OCI-LY7 (cell line): ENCODE measurements at regions not wholly inside any gene's neighbourhood (a gene's known extent, or its start where the extent isn't known, plus 50 kb on each side); places are given as distances from the start of the nearest gene placed in this dataset.

Experiments
- EZH2phosphoT487 ChIP-seq: fragments of 200-600 bp; sonication (generic); IDR thresholded peaks from 2 replicates; pipeline ENCODE4 v1.6.1; 2018; ENCODE audit warnings: low read depth, borderline replicate concordance, mild to moderate bottlenecking, mixed run types, antibody characterized with exemption, low read length, moderate library complexity, mixed read lengths
- TF ChIP-seq, protein P1 (sequence below): fragments of 200-600 bp; sonication (generic); conservative IDR thresholded peaks from 2 replicates; pipeline ENCODE4 v1.5.1; 2014; ENCODE audit warnings: mild to moderate bottlenecking, antibody characterized with exemption, low read length, moderate library complexity, mixed read lengths

DNA sequence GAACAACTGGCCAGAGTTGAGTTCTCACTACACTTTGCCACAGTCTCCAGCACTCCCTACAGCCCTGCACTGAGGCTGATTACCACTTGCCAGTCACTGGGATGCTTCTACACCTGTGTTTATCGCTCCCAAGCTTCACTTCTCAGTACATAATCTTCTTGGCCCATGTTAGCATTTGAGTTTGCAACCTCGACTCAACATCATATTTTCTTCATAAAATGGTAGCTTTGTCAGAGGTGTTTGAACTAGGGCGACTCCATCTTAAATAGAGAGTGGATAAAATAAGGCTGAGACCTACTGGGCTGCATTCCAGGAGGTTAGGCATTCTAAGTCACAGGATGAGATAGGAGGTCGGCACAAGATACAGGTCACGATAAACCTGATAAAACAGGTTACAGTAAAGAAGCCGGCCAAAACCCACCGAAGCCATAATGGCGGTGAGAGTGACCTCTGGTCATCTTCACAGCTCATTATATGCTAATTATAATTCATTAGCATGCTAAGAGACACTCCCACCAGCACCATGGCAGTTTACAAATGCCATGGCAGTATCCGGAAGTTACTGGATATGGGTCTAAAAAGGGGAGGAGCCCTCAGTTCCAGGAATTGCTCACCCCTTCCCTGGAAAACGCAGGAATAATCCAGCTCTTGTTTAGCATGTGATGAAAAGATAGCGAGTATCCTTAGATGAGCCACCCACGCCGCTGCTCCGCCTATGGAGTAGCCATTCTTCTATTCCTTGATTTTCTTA lies 105.8 kb upstream of the KLF6 start:
- TF ChIP-seq, protein P1, sequence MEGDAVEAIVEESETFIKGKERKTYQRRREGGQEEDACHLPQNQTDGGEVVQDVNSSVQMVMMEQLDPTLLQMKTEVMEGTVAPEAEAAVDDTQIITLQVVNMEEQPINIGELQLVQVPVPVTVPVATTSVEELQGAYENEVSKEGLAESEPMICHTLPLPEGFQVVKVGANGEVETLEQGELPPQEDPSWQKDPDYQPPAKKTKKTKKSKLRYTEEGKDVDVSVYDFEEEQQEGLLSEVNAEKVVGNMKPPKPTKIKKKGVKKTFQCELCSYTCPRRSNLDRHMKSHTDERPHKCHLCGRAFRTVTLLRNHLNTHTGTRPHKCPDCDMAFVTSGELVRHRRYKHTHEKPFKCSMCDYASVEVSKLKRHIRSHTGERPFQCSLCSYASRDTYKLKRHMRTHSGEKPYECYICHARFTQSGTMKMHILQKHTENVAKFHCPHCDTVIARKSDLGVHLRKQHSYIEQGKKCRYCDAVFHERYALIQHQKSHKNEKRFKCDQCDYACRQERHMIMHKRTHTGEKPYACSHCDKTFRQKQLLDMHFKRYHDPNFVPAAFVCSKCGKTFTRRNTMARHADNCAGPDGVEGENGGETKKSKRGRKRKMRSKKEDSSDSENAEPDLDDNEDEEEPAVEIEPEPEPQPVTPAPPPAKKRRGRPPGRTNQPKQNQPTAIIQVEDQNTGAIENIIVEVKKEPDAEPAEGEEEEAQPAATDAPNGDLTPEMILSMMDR: no peak
- TF ChIP-seq EZH2phosphoT487: no peak
